WERI-Rb-1 (cell line): ENCODE measurements at regions not wholly inside any gene's neighbourhood (a gene's known extent, or its start where the extent isn't known, plus 50 kb on each side); places are given as distances from the start of the nearest gene placed in this dataset.

Experiments used
- DNase-seq: peaks from one replicate; pipeline ENCODE4 v3.0.0-alpha.2; 2020
- H3K27ac ChIP-seq: fragments of 250-450 bp; sonication (Bioruptor Pico); 2 replicates; pipeline ENCODE4 v1.5.1; 2020; ENCODE audit warnings: mild to moderate bottlenecking, moderate library complexity
- H3K27me3 ChIP-seq: fragments of 250-450 bp; sonication (Bioruptor Pico); 2 replicates; pipeline ENCODE4 v1.5.1; 2021; ENCODE audit warnings: mild to moderate bottlenecking, low read depth, moderate library complexity; ENCODE audit not compliant: insufficient read depth, severe bottlenecking
- H3K36me3 ChIP-seq: fragments of 250-450 bp; sonication (Bioruptor Pico); 2 replicates; pipeline ENCODE4 v1.5.1; 2020; ENCODE audit warnings: mild to moderate bottlenecking, moderate library complexity
- H3K4me3 ChIP-seq: 2 replicates; pipeline ENCODE4 v1.5.1; 2011; ENCODE audit warnings: low read depth, mild to moderate bottlenecking, control low read depth, low read length
- H3K9me3 ChIP-seq: fragments of 250-450 bp; sonication (Bioruptor Pico); 2 replicates; pipeline ENCODE4 v1.5.1; 2021; ENCODE audit warnings: mild to moderate bottlenecking, moderate library complexity; ENCODE audit not compliant: severe bottlenecking
- TF ChIP-seq, protein P1 (sequence below): IDR thresholded peaks from 2 replicates; pipeline ENCODE4 v1.5.1; 2011; ENCODE audit warnings: low read depth, mild to moderate bottlenecking, control low read depth, inconsistent platforms, low read length

DNA sequence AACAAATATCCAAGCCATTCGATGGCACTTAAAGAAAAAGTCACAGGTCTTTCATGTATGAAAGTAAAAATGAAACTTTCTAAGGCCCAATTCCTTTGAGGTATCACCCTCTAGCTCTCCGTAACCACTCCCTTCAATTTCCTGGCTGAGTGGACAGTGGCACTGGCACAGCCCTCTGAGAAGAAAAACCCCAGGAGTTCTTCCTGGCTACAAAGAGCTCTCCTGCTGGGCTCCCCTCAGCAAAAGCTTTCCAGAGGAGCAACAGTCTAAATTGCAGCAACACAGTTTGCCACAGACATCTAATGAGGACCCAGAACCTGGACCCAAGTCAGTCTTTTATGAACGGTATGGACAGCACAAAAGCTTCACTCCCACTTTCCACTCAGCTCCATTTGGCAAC lies 71.8 kb downstream of the FUNDC1 start:
- no peak overlapping the region for H3K27ac ChIP-seq
- no peak for DNase-seq
- no peaks in the 10 kb centered on the region for H3K27me3 ChIP-seq

DNA sequence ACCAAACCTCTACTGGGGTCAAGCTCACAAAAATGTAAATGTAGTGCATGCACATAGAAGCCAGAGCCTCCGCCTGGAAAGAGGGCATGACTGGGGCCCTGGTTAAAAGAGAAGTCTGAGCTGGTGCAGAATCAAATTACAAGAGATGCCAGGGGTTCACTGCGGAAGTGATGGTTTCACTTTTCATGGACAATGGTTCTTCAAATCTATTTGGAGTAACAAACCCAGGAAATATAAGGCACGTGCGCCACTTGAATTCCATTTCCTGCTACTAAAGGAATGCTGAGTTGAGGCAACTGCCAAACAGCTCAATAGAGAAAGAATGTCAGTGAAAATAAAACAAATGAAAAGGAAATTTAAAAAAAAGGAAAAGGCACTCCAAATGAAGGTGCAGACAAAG lies 79.8 kb downstream of the FUNDC1 start:
- no peak overlapping the region for H3K4me3 ChIP-seq
- H3K36me3 ChIP-seq = no peaks in the 10 kb centered on the region
- no peak overlapping the region for H3K27ac ChIP-seq
- H3K9me3 ChIP-seq = no peaks in the 10 kb centered on the region
- no peak for DNase-seq
- peaks cover 2% of the 10 kb centered on the region for H3K27me3 ChIP-seq
- TF ChIP-seq, protein P1, sequence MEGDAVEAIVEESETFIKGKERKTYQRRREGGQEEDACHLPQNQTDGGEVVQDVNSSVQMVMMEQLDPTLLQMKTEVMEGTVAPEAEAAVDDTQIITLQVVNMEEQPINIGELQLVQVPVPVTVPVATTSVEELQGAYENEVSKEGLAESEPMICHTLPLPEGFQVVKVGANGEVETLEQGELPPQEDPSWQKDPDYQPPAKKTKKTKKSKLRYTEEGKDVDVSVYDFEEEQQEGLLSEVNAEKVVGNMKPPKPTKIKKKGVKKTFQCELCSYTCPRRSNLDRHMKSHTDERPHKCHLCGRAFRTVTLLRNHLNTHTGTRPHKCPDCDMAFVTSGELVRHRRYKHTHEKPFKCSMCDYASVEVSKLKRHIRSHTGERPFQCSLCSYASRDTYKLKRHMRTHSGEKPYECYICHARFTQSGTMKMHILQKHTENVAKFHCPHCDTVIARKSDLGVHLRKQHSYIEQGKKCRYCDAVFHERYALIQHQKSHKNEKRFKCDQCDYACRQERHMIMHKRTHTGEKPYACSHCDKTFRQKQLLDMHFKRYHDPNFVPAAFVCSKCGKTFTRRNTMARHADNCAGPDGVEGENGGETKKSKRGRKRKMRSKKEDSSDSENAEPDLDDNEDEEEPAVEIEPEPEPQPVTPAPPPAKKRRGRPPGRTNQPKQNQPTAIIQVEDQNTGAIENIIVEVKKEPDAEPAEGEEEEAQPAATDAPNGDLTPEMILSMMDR = no peak

More for the DNA sequence above, 71.8 kb downstream of the FUNDC1 start:
- no peaks in the 10 kb centered on the region for H3K9me3 ChIP-seq
- TF ChIP-seq, protein P1 = no peak
- no peak overlapping the region for H3K4me3 ChIP-seq
- H3K36me3 ChIP-seq = no peaks in the 10 kb centered on the region

- H3K27me3 ChIP-seq = peaks cover 2% of the 10 kb centered on the region
- TF ChIP-seq, protein P1 = no peak
- no peak overlapping the region for H3K4me3 ChIP-seq
- DNase-seq = no peak
- H3K36me3 ChIP-seq = no peaks in the 10 kb centered on the region
- H3K27ac ChIP-seq = no peak overlapping the region
- H3K9me3 ChIP-seq = no peaks in the 10 kb centered on the region
These were observed 83.2 kb downstream of the FUNDC1 start for GRCh38 chrX:44459501-44459900.

DNA sequence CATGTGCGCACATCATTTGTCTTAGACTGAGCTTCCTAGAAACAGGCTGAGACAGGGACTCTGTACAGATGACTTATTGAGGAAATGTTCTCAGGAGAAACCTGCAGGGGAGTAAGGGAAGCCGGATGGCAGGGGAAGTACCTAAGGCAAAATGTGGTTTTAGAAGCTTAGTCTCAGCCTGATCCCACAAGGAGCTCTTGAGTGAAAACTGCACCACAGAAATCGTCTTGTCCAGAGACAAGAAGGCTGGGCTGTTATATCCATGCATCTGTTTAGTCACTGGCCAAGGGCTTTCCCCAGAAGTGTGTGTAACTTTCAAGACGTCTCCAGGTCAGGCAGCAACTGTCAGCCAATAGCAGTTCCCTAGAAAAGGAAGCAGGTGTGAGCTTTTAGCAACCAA lies 86.0 kb downstream of the FUNDC1 start:
- TF ChIP-seq, protein P1 = no peak
- no peaks in the 10 kb centered on the region for H3K9me3 ChIP-seq
- no peaks in the 10 kb centered on the region for H3K36me3 ChIP-seq
- no peak overlapping the region for H3K4me3 ChIP-seq
- H3K27me3 ChIP-seq = peaks cover under 1% of the 10 kb centered on the region
- H3K27ac ChIP-seq = no peak overlapping the region
- no peak for DNase-seq

DNA sequence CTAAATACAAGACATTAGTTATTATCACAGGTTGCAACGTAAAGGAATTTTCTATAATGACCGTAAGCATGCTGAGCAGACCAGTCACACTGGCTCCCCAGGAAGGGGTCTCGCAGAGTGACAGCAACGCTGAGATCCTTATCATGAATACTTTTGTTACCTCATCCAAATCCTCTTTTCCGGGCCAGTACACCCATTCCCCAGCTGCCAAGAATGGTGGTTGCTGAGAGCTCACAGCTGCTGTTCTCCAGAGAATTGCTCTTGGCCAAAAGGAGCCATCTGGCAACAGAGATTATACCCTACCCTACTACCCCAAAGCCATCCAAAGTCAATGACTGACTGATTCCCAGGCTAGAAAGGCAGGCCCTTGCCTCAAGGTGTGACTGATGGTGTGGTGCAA lies 91.6 kb downstream of the FUNDC1 start:
- Histone ChIP-seq H3K36me3 (no peaks in the 10 kb centered on the region), H3K9me3 (peaks cover 4% of the 10 kb centered on the region), H3K27ac (peak overlapping the region; percentile 16; the same call in 1 of the 2 replicates), H3K27me3 (no peaks in the 10 kb centered on the region), H3K4me3 (no peak overlapping the region)
- DNase-seq = peak; percentile 69
- TF ChIP-seq, protein P1 = no peak

DNA sequence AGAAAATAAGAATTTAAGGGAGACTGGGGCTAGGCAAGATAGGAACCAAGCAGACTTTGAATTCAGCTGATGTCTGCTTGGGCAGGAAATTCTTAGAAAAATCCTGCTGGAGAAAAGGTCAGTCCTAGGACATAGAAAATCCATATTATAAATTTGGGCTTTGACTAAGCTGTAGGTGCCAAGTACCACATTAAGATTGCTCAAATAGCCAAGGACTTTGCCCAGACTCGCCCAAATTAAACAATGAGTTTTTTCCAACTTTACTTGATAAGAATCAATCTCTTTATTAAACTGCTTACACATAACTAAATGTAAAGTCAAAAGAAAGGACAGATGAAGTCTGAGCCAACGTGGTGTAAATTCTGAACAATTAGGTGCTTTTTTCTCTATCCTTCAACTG lies 95.4 kb downstream of the FUNDC1 start:
- H3K36me3 ChIP-seq = no peaks in the 10 kb centered on the region
- H3K4me3 ChIP-seq = no peak overlapping the region
- TF ChIP-seq, protein P1 = no peak
- no peak overlapping the region for H3K27ac ChIP-seq
- no peak for DNase-seq
- H3K9me3 ChIP-seq = peaks cover 4% of the 10 kb centered on the region
- H3K27me3 ChIP-seq = no peaks in the 10 kb centered on the region
